B cell (primary cell): ENCODE measurements at regions not wholly inside any gene's neighbourhood (a gene's known extent, or its start where the extent isn't known, plus 50 kb on each side); places are given as distances from the start of the nearest gene placed in this dataset.

ENCODE experiments used
- EZH2 ChIP-seq: IDR thresholded peaks from 2 replicates; pipeline ENCODE4 v1.6.1; 2012; ENCODE audit warnings: borderline replicate concordance, low read depth, mild to moderate bottlenecking, moderate library complexity, low read length; ENCODE audit not compliant: insufficient read depth, poor library complexity, severe bottlenecking
- TF ChIP-seq, protein P1 (sequence below): fragments of 200-600 bp; IDR thresholded peaks from one replicate; pipeline ENCODE4 v1.8.0; 2022; ENCODE audit warnings: antibody characterized with exemption, mild to moderate bottlenecking

DNA sequence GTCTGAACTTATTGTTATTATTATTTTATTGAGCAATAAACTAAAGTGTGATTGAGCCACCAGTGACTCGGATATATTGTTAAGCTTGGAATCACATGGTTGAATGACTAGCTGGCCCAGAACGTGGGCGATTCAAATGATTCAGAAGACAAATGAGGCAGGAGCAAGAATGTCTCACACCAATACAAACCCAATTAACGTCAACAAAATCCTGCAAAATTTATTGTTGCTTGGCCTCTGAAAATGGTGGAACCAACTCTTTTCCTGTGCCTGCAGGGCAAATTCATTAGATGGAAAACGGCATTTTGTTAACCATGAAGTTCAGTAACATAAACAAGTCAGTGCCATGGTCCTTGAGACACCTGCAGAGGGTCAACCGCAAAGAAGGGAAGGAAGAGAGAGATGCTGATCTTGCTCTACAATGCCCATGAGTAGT is 482.0 kb downstream of the SETD4 start:
- TF ChIP-seq, protein P1, sequence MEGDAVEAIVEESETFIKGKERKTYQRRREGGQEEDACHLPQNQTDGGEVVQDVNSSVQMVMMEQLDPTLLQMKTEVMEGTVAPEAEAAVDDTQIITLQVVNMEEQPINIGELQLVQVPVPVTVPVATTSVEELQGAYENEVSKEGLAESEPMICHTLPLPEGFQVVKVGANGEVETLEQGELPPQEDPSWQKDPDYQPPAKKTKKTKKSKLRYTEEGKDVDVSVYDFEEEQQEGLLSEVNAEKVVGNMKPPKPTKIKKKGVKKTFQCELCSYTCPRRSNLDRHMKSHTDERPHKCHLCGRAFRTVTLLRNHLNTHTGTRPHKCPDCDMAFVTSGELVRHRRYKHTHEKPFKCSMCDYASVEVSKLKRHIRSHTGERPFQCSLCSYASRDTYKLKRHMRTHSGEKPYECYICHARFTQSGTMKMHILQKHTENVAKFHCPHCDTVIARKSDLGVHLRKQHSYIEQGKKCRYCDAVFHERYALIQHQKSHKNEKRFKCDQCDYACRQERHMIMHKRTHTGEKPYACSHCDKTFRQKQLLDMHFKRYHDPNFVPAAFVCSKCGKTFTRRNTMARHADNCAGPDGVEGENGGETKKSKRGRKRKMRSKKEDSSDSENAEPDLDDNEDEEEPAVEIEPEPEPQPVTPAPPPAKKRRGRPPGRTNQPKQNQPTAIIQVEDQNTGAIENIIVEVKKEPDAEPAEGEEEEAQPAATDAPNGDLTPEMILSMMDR = no peak
- no peak for TF ChIP-seq EZH2
